ENCODE measurements at regions not wholly inside any gene's neighbourhood (a gene's known extent, or its start where the extent isn't known, plus 50 kb on each side); places are given as distances from the start of the nearest gene placed in this dataset.
"Not testable (repeated sequence)": the region's sequence is repeated elsewhere in the genome, so short reads cannot be mapped to it uniquely, and the experiment has no call there.

DNA sequence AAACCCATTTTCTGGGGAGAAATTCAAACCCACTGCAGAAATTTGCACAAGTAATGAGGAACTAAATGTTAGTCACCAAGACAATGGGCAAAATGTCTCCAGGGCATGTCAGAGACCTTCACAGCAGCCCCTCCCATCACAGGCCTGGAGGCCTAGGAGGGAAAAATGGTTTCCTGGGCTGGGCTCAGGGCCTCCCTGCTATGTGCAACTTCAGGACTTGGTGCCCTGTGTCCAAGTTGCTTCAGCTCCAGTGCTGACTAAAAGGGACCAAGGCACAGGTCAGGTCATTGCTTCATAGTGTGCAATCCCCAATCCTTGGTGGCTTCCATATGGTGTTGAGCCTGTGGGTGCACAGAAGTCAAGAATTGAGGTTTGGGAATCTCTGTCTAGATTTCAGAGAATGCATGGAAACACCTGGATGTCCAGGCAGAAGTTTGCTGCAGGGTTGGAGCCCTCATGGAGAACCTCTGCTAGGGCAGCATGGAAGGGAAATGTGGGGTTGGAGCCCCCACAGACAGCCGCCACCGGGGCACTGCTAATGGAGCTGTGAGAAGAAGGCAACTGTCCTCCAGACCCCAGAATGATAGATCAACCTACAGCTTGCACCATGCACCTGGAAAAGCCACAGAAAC, 358.2 kb upstream of the C1orf174 start:
- DNase-seq = not testable (repeated sequence)

DNA sequence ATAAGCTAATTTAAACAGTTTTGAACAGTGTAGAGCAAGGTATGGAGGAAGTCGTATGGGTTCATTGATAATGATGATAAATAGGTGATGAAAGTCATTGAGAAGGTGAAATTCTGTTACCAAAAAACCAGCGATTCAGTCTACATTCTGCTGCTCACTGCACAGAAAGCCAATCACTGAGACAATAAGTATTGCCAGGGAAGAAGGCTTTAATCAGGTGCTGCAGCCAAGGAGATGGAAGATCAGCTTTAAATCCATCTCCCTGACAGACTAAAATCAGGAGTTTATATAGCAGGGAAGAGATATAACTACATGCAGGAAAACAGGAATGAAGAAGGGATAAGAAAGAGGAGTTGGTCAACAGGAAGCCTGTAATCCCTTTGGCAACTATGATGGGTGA, 361.3 kb upstream of the C1orf174 start:
- DNase-seq = no peak

DNA sequence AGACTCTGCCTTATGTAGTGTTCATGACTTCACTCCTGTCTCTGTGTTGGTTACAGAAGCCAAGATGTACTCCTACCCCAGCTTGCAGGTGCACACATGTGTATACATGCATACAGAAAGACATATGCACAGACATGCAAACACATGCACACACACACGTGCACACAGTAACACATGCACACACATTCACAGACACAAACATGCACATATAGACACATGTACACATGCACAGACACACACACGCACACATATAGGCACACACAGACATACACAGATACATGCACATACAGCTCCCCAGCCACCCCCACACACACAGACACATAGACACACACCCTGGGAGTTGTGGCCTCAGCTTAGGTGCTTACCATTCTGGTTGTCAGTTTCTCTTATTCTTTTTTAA, 362.6 kb upstream of the C1orf174 start:
- DNase-seq = no peak

DNA sequence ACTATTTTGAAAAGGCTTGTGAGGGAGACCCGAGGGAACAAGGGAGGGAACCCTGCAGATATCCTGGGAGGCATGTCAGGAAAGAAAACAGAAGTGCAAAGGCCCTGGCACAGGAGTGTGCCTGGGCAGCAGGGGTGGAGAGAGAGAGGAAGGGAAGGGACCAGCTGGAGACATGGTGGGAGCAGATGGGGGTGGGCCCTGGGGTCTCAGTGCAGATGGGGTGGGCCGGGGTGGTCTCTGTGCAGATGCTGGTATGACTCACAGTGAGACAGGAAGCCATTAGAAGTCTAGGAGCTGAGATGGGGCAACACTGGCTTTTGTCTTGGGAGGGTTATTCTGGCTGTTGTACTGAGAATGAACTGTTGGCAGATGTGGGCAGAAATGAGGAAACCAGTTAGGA, 363.6 kb upstream of the C1orf174 start:
- DNase-seq = no peak

DNA sequence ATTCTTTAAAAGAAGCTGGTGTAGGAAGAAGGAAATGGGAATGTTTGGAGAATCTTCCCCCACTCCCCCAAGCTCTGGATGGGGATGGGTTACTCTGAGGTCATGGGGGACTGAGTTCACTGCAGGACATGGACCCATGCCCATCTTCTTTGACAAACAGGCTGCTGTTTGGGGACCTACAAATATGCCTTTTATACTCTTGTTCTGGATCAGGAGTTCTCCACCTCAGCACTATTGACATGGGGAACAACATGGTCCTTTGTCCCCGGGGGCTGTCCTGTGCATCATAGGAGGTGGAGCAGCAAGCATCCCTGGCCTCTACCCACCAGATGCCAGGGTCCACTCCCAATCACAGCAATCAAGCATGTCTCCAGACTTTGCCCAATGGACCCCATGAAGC, 365.8 kb upstream of the C1orf174 start:
- DNase-seq = no peak

DNA sequence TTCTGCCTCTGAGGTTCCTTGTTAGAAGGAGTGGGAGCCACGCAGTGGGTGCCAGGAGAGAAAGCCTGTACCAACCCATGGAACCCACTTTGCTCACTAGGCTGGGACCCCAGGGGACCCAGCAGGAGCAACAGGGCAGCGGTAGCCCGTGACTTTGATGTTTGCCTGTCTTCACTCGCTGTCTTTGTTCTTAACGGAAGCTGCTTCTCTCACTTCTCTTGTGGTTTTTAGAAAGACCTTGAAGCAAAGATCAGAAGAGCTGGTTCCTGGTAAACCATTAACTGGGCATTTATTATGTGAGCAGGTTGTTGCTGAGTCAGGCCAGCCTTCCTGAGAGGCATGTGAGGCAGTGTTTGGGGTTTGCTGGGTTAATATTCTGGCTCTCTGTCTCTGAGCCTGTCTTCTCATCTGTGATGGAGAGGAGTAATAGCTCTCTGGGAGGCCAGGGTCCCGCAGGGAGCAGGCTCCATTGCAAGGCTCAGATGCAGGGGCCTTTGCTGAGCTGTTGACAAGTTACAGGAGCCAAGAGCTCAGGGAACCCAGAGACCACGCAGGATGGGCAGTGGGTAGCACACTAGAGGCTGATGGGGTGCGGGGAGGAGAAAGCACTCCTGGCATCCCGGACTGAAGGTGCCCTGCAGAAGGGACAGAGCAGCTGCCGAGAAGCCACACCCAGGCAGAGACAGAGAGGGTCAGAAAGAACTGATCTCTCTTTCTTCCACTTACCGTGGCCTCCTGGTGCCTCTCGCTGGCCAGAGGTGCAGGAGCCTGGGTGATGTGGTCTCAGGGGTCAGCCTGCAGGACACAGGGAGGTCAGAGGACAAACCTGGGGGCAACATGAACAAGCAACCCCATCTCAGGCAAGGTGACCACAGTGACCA, 367.5 kb upstream of the C1orf174 start:
- DNase-seq = no peak

DNA sequence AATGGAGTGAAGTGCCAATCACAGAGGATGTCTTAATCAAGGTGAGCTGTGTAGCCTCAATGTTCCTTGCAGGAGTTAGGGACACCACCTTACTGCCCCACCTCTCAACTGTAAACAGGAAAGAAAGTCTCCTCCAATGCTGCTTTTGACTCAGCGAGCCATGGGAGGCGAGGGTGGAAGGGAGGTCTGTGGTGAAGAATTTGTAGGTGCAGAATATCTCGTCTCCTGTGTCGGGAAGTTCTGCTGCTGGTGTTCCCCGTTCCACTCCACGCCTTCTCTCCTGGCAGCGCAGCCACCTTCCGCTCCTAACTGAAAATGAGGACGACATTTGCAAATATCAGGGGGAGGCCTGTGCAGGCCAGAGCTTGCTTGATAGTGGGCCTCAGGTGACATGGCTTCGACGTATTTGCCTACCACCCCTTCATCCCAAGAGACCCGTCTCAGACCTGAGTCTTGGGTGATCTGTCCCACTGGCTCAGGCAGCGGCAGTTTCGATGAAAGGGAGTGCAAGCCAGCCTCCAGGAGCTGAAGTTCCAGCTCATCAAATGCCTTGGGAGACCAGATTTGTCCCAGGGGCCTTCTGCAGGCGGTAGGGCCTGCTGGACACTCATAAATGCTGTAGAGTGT, 368.3 kb upstream of the C1orf174 start:
- DNase-seq = no peak

DNA sequence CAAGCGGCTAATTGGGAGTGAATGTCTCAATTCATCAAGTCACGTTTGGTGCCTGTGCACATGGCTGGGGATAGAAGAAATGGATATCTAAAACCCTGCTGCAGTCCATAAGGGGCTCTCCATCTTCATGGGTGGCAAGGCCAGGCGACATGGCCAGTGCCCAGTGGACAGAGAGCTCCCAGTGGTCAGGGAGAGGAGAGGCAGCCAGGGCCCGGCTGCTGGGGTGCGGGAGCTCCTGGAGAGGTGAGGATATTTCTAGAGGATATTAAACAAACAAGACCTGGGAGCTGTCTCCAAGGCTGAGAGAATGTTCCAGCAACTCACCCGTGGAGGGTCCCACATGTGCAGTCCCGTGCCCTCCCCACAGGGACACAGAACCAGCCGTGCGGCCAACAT, 368.8 kb upstream of the C1orf174 start:
- no peak for DNase-seq

DNA sequence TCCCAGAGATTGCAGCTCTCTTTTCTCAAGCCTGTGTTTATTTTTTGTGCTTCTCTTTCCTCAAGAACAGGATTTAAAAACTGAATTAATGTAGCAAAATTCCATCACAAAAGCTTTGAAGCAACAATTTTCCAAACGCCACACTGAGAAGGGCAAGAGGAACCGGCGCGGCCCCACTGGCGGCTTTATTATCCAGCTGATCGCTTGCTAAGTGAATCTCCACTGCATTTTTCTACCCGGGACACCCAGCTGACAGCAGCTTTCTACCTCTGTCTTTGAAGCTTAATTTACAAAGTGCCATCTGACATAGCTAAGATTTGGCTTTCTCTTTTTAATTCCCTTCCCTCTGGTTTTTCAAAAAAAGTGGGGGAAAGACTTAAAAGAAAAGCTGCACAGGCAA, 369.3 kb upstream of the C1orf174 start:
- no peak for DNase-seq

DNA sequence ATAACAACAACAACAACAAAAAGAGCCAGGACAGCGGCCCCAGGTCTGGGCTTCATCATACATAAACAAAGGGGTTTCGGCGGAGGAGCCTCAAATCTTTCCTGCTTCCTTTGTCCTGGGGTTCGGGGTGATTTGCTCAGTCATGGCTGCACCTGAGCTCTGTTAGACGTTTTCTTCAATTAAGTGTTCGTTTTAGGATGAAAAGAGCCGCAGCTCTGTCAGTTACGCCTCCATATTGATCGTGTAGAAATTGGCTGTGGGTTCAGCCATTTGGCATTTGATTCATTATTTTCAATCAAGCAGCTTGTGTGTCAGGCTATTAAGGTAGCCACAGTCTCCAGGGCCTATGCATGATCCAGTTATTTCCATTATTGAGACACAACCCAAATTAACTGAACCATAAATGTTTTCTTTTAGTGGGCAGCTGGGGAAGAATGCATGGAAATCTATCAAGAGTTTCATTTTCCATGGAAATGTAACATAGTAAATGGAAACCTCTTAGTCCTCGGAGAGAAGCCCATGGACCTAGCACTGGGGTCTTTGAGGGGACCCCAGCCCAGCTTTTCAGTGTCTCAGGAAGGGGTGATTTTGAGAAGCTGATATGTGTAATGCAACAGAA, 370.0 kb upstream of the C1orf174 start:
- DNase-seq = no peak

DNA sequence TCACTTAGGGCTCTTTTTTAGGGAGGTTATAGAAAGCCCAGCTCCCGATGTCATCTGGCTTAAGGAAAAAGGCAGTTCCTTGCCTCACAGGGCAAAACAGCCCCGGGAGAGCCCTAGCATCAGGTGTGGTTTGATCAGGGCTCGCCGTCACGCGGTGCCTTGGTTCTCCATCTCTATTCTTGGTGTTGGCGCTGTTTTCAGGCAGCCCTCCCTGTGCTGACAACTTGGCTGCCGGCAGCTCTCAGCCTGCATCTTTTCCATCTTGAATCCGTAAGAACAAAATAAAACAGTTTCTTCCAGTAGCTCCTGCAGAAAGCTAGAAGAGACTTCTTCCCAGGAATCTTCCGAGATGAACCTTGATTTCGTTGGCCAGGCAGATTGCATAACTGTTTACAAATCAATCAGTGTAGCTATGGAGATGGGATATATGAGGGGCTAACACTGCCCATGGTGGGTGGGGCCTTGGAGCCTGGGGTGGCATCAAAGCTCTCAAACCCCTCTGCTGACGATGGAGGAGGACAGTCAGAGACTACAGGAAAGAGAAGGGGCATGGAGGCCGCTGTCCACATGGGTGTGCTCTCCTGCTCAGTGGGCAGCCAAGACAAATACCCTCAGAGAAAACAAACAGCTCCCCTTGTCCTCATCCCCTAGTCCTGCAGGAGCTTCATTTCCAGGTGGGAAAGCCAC, 370.7 kb upstream of the C1orf174 start:
- DNase-seq = no peak

DNA sequence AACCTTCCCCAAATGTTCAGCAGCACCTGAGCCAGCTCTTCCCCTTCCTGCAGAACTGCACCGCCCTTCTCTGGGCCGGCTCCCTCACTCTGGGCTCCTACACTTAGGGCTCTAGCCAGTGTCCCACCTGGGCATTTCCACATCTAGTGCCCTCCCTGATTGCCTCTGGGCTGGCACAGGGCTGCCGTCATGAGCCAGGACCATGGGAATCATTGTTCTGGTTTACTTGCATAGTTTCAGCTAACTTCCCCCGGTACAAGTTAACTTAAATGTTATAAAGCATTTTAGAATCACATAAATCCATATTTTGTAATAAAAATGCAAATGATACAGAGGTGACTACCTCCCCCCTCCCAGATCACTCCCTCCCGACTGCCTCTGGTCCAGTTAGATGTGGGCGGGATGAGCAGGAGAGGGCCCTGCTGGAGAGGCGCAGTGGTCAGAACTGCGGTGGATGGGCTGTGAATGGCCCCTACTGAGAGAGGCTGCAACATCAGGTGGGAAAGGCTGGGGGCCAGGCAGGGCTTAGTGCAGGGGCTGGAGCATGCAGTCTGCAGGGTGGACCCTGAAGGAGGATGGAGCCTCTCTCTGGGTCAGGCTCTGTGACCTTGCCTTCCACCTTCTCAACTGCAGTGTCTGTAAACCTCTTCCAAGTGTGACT, 371.4 kb upstream of the C1orf174 start:
- no peak for DNase-seq

DNA sequence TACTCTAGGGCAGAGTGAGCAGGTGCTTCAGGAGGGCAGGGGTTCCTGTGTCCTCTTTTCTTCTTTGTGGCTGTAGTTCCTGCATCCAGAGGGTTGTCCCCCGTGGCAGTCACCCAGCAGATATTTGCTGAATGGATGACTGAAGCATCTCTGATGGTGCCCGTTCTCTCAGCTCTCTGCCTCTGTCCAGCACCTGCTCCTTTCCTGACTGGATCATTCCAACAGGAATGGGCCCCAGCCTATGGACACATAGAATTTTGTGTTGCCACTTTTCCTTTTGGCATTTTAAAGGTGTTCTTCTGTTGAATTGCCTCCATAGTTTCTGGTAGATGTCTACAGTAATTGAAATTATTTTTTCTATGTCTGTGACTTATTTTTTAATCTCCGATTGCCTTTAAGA, 372.5 kb upstream of the C1orf174 start:
- DNase-seq = no peak

DNA sequence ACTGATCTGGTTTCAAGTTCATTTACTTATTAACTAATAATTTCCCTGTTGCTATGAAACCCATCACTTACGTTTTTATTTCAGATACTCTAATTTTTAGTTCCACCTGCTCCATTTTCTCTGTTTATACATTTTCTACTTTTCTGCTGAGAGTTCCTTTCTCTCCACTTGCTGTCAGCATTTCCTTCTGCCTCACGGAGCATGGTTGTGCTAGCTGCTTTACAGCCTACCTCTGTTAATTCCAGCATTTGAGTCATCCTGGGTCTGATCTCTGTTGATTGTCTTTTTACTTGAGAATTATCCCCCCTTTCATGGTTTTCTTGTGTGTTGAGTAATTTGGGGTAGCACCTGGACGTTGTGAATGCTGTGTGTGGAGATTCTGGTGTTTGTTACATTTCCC, 373.2 kb upstream of the C1orf174 start:
- DNase-seq = no peak

DNA sequence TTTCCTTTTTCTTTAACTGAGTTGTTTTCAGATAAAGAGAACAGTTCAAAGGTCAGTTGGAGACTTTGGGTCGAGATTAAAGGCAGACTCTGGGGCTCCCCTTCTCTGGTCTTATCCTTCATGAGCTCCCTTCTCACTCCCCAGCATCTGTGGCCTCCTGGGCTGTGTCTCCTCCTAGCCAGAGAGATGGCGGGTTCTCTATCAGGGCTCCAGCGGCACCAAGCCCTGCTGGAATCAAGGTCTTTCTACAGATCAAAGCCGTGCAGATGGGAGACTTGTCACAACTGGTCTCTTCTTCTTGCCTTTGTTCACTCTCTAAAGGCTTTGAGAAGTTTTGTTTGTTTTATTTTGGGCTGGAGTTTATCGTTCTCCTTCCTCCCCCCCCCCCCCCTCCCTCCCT, 373.7 kb upstream of the C1orf174 start:
- no peak for DNase-seq

DNA sequence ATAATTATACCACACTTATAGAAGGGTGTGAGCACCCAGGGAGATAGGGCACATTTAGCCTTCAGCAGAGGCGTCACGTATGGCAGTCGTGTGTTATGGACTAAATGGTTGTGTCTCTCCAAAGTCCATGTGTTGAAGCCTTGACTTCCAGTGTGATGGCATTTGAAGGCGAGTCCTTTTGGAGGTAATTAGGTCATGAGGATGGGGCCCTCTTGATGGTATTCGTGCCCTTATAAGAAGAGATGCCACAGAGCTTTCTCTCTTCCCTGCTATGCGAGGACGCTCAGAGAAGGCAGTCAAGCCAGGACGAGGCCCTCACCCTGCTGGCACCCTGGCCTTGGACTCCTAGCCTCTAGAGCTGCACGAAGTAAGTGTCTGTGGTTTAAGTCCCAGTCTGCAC, 375.0 kb upstream of the C1orf174 start:
- no peak for DNase-seq

DNA sequence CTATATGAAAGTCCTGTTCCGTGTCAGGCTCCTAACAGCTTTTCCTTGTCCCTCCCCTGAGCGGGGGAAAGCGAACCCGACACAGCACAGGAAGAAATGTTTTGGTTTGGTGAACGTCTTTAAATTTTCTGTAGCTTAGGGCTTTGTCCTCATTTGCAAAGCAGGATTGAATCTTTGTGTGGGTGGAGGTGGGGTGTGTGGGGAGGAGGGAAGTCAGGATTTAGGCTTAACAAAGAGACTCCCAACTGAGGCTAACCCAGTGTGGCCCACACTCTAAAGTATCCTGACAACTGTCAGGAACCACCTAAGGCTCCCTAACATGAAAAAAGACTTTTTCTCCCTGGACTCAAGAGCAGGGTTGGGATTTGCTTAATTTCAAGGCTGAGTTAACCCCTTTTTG, 376.2 kb upstream of the C1orf174 start:
- no peak for DNase-seq

DNA sequence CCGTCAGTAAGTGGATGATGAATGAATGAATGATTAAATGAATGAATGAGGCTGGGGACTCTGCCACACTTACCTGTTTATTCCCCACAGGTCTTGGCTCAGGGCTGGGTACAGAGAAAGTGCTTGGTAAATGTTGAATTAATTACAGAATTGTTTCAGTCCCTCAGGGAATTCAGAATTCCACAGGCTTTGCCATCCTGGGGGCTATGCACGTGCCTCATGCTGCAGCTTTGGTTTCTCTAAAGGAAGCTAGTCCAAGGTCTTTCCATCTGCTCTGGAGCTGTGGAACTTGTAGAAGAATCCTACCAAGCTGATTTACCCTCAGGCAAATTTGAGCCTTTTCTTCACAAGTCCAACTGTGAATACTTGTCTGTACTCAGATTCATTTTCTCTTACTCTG, 376.8 kb upstream of the AJAP1 start:
- DNase-seq = no peak

DNA sequence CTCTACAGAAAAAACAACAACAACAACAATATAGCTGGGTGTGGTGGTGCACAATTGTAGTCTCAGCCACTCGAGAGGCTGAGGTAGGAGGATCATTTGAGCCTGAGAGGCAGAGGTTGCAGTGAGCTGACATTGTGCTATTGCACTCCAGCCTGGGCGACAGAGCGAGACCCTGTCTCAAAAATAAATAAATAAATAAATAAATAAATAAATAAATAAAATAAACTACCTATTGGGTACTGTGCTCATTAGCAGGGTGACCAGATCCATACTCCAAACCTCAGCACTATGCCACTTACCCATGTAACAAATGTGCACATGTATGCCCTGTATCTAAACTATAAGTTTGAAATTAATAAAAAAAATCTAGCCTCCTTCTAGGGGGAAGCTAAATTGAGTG, 369.4 kb upstream of the AJAP1 start:
- DNase-seq = no peak

DNA sequence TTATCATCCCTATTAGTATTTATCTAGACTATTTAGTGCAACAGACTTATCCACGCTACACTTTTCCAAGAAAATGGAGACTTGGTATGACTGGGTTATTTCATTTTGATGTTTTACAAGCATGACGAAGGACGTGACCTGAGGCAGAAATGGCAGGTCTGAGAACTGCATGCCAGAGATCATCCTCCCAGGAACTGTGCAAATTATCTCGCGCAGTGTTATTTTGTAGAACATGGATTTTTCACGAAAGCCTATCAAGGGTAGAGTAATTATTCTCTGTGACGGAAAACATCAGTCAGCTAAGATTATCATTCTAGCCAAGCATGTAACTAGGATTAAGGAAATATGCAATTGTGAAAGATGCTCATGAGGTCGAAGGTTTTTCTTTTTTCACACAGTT, 361.5 kb upstream of the AJAP1 start:
- no peak for DNase-seq

DNA sequence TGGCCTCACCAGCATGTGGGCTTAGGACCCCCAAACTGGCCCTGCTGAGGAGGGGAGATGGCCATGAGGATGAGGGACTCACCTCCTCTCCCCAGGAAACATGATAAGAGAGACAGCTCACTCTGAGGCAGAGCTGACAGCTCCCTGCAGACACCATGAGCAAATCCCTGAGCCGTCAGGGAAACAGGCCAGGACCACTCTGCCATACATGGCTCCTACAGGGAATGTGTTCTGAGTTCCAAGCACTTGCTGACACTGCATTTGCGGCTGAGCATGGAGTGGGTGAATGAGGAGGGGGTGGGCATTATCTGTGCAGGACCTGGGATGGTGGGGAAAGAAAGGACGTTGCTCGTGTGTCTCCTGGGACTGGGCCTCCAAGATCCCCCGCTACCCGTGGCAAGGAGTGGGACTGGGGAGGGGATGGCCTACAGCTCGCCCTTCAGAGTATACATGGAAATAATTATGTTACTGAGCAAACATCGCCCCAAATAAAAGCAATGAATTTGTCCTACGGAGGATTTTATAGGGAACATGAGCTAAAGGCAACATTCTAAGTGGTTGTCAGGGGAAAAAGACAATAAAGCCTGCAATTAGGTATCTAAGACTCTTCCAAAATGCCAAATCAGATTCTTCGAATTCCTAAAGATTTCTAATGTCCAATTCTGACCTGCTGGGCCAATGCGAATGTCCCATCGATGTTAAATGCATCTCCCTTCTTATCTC, 355.9 kb upstream of the AJAP1 start:
- no peak for DNase-seq

DNA sequence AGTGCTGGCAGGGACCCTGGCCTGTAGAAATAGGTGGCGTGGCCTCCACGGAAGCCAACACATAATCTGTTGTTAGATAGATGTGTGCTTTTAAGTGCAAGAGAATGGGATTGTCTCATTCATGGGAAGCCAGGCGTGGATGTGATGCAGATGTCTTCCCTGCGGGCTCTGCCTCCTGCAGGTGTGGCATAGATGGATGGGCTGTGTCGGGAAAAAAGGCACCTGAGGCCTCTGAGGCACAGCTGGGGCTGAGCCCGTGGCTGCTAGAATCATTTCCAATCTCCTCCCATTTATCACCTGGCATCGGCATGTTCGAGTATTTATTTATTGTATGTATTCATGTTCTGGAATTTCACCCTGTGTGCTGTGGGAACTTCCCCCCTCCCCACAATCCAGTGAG, 353.4 kb upstream of the AJAP1 start:
- DNase-seq = no peak
